Dermis microvascular lymphatic vessel endothelial cell (primary cell): ENCODE measurements at regions not wholly inside any gene's neighbourhood (a gene's known extent, or its start where the extent isn't known, plus 50 kb on each side); places are given as distances from the start of the nearest gene placed in this dataset.
"Not testable (repeated sequence)": the region's sequence is repeated elsewhere in the genome, so short reads cannot be mapped to it uniquely, and the experiment has no call there.

Experiments
- DNase-seq, 2 donors: peaks; one replicate each; pipeline versions ENCODE4 v3.0.0 to v3.0.0-alpha.2; 2010; ENCODE audit warnings: low read depth in 2 of 2

DNA sequence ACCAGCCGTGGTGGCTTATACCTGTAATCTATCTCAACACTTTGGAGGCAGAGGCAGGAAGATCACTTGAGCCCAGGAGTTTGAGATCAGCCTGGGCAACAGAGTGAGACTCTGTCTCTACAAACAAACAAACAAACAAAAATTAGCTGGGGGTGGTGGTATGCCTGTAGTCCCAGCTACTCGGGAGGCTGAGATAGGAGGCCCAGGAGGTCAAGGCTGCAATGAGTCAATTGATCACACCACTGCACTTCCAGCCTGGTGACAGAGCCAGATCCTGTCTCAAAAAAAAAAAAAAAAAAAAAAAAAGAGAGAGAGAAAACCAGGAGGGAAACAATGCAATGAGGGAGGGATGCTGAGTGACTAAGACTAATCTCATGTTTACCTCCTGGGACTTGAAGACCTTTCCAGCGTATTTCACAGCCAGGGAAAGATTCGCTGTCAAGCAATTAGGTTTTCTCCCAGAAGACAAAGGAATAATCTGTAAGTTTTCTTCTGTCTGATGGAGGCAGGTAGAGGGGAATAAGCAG, 51.1 kb upstream of the MIER3 start:
- no peak for DNase-seq

DNA sequence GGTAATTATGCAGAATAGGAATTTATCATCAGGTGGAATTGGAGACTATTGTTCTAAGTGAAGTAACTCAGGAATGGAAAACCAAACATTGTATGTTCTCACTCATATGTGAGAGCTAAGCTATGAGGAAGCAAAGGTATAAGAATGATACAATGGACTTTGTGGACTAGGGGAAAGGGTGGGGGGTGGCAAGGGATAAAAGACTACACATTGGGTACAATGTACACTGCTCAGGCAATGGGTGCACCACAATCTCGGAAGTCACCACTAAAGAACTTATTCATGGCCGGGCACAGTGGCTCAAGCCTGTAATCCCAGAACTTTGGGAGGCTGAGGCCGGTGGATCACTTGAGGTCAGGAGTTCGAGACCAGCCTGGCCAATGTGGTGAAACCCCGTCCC, 51.6 kb upstream of the MIER3 start:
- DNase-seq = not testable (repeated sequence)

DNA sequence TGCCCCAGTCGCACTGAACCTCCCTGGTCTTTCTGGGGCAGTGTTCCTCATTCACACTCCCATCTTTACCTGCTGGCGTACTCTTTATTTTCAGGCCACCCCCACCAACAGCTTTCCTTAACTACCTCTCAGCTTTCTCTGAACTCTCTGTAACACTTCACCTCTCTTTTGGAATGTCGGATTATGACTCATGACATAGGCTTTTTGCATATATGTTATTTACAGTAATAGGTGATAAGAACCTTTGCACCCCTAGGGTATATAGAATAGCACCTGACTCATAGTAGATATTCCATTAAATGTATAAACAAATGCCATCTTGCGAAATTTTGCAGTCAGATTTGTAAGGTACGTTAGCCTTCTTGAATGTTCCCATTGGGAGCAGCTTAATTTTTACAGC, 52.9 kb upstream of the MIER3 start:
- DNase-seq = no peak

DNA sequence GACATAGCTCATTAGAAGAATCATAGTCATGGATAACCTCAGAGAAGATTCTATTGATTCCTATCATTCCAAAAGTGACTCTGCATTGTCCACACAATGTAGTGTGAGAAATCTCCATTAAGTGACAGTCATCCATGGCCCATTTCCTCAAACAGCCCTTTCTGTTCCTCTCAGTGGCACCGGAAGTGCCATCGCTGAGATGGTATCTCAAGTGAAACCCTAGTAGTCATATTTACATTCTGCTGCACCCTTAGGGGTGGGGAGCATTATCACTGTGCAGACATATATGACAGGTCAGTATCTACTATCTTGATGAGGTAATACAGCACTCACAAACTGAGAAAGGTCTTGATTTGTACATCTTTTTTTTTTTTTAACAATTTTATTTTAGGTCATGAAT, 55.4 kb upstream of the MIER3 start:
- no peak for DNase-seq

DNA sequence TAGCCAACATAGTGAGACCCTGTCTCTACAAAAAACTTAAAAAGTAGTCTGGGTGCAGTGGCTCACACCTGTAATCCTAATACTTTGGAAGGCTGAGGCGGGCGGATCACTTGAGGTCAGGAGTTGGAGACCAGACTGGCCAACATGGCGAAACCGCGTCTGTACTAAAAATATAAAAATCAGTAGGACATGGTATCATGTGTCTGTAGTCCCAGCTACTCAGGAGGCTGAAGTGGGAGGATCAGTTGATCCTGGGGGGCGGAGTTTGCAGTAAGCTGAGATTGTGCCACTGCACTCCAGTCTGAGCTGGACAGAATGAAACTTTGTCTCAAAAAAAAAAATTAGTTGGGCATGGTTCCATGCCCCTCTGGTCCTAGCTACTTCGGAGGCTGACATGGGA, 57.9 kb upstream of the MIER3 start:
- DNase-seq = no peak

DNA sequence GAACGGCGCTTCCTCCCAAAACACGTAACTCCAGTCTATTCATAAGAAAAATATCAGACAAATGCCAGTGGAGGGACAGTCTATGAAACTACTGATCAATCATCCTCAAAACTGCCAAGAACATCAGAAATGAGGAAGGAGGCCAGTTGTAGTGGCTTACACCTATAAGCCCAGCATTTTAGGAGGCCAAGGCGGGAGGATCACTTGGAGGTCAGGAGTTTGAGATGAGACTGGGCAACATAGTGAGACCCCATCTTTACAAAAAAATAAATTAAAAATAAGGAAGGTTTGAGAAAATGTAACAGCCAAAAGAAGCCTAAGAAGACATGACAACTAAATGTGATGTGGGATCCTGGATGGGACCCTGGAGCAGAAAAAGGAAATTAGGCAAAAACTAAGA, 58.9 kb upstream of the MIER3 start:
- DNase-seq = no peak

DNA sequence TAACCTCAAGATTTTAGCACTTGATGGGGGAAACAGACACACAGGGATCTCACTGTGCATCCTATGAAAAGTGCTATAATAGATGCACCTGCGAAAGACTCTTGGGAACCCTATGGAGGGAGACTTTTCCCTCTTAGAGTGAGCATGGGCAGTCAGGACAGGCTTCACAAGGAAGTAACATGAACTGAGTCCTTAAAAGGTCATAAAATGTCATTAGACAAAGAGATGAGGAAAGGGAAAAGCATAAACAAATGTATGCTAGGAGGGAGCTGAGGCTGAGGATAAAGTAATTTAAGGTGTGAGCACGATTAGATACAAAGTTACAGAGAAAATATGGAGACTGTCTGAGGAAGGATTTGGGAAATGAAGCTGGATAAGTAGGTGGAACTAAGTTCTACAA, 60.6 kb upstream of the MIER3 start:
- no peak for DNase-seq

DNA sequence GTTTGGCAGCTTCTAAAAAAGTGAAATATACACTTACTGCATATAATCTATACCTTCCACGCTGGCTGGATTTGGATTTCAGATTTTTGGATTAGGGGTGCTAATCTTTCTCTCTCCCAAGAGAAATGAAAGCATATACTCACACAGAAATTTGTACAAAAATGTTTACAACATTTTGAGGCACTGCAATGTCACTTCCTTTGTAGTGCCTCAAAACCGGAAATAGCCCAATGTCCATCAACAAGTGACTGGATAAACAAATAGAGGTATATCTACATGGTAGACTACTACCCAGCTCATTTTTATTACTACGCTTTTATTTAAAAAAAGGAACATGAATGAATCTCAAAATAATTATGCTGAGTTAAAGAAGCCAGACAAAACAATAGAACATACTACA, 74.0 kb upstream of the MIER3 start:
- DNase-seq = no peak

DNA sequence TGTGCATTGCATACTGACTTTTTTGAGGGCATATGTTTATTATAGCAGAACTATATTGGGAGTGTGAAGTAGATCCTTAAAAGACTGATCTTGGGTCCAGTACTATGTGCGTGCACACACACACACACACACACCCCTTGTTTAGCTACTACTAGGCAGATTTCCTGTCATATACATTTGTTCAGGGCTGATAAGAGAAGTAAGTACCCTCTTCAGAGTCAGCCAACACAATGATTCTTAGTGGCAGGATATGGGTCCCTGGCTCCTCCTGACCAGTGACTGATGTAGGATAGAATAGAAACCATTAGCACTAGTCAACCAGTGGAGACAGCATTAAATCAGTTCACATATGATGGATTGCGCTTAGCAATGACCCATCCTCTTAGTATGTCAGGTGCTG, 76.2 kb upstream of the MIER3 start:
- DNase-seq = no peak

DNA sequence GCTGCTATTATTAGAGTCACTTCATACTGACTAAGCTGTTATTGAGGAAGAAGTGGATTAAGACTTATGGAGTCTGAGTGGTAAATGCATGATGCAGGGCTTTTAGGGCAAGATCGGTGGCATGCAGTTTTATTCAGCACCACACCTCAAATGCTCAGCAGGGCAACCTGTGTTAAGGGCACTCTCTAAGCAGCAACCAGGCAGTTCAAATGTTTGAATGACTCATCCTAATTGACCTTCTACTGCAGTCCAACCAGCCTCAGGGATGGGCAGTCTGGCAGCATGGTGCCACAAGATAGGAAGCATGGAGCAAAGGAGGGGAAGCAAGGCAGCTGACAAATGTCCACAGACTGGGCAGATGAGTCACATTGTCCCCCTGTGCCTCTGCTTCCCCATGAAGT, 80.2 kb upstream of the MIER3 start:
- no peak for DNase-seq

DNA sequence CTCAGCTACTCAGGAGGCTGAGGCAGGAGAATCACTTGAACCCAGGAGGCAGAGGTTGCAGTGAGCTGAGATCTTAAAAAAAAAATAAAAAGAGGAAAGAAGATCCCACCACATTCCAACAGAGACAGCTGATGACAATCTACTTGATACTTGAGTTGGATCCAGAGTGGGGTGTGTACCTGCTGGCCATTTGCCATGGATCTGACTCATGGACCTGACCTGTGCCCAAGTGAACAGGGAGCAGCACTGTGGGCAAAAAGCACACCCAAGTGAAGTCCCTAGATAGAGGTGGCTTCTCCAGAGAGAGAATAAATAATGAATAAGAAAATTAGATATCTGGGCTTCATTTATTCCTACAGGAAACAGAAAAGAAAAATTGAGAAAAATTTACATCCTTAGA, 81.2 kb upstream of the MIER3 start:
- no peak for DNase-seq

DNA sequence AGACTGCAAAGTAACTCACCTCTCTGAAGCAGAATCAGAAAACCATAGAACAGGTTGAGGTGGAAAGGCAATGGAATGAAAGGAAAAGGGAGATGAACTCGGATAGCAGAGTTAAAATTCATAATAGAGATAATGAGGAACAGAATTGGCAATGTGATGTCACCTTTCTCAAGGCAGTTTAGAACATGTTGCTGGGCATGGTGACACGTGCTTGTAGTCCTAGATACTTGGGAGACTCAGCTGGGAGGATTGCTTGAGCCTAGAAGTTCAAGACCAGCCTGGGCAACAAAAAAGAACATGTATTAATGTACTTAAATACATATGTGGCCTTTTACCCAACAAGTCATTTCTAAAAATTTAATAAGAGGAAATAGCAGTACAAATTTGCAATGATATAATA, 81.6 kb upstream of the MIER3 start:
- no peak for DNase-seq

DNA sequence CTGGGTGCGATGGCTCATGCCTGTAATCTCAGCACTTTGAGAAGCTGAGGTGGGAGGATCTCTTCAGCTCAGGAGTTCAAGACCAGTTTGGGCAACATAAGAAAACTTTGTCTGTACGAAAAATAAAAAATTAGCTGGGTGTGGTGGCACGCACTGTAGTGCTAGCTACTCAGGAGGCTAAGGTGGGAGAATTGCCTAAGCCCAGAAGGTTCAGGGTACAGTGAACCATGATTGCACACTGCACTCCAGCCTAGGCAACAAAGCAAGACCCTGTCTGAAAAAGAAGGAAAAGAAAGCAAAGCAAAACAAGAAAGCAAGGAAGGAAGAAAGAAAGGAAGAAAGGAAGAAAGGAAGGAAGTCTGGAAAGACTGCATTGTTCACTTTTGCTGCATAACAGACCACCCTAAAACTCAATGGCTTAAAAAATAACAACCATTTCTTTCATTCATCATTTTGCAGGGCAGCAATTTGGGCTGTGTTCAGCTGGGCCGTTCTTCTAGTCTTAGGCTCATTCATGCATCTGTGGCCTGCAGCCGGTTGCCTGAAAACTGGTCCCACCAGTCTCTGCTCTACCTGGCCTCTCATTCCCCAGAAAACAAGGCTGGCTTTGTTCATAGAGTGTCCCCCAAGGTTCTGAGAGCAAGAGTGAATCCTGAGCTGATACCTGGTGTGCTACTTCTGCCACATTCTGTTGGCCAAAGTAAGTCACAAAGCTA, 82.4 kb upstream of the MIER3 start:
- no peak for DNase-seq

DNA sequence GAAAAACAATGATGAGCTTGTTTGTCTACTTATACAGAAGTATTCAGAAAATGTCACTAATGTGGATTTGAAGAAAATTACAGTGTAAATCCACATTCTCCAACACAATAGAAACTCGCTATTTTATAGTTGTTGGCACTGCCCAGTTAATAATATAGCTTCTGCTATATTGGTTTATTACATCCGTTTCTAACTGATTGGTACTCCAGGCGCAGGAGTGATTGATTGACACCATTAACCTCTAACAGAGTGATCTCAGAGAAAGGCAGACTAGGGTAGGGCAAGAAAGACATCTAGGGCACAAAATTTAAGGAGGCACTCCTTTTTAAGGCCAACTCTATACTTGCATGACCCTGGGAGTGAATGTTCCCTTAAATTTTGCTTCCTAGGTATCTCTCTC, 84.0 kb upstream of the MIER3 start:
- no peak for DNase-seq

DNA sequence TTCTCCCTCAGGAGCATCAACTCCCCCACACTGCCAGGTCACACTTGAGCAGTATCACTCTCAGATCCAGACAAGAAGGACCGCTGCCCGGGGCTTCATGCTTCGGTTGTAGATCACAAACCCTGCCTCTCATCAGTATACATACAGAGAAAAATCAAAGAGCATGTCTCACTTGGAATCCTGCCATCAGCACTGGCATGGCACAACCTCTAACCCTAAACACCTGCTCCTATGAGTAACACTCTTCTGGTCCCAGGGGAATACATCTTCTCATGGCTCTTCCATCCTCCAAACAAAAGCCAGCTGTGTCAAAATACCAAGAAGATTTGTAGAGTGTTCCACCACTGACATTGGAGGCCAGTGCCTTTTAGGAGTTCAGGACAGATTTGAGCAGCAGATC, 84.8 kb upstream of the MIER3 start:
- no peak for DNase-seq

DNA sequence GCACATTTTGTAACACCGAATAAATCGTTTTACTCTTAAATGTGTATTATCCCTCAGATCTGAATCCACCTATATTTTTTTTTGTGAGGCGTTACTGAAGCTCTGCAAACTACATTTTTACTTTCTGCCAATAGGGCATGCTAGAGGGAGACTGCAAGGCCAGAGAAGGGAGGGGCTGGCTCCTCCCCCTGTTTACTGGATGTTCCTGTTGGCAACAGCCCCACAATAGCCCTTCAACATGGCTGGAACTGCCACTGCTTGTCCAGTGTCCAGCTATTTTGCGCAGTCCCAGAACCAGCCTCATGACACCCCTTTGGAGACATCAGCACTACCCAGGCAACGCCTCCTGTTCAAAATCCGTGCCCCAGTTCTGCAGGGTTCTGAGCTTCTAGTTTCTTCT, 85.4 kb upstream of the MIER3 start:
- no peak for DNase-seq

DNA sequence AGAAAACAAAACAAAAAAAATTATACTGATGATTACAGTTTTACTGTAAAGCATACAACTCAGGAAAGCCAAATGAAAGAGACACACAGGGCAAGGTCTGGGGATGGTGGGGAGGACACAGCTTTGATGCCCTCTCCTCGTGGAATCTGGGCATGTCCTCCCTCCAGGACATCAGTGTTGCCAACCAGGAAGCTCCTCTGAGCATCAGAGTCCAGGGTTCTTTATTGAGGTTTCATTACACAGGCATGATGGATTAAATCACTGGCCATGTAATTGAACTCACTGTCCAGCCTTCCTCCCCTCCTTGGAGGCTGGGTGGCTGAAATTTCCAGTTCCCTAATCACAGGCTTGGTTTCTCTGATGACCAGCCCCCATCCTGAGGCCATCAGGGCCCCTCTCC, 89.6 kb upstream of the MIER3 start:
- no peak for DNase-seq

DNA sequence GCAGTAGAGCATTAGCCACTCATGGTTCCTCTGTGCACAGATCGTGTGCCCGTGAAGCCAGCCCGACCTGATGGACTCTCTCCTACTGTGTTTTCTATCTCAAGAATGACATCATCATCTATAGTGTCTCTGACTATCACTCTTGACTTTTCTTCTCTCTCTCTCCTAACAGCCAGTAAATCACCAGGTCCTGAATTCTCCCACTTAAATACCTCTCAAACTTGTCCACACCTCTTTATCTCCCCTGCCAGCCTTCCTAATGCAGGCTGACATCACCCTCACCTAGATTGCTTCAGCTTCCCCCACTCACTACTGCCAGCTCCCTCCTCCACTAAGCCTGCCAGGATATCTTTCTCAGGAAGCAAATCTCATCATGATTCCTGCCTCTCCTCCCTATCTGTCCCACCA, 90.6 kb upstream of the MIER3 start:
- no peak for DNase-seq

DNA sequence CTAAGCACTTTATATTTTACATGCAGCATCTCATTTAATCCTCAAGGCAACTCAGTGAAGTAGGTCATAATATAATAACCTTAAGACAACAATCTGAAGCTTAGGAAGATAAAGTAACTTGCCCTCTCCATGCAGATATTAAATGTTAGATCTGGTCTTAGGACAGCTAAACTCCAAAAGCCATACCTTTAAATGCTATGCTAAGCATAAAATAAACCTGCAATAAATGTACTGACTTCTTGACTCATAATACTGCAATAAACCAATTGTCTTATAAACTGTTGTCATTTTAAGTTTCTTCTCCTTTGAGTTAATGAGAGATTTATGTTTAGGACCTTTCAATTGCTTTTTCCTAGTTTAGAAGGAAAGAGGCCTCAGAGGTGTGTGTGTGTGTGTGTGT, 102.2 kb upstream of the MIER3 start:
- DNase-seq = no peak

DNA sequence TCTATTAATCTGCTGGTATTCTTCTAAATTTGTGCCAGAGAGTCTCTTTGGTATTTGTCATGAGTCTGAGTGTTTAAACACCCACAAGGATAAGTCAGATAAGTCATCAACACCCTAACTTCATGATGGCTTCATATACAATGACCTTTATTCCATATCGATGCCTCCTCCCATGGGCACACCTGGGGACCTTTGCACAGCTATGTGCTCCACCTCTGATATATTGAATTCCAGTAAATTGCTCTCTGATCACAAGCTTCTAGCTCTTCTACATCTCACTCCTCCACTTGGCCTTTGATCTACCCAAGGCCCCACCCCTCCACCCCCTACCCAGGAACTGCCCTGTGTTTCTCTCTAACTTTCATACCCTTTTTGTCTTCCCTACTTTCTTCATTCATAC, 102.7 kb upstream of the MIER3 start:
- DNase-seq = no peak

DNA sequence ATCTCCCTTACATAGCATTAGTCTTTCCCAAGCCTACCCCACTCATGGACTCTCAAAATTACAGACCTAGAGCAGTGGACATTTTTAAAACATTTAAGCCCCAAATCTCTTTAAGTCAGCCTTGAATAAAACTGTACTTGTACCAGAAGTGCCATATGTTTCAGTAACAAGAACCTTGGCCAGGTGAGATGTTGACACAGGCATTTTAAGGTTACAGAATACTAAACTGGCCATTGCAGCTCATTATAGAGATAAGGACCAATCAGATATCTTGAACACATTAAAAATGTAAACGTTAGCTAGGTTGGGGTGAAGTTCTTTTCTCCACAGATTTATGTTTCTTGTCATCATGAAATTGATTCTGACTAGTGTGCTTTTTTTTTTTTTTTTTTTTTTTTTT, 103.8 kb upstream of the MIER3 start:
- DNase-seq = no peak

DNA sequence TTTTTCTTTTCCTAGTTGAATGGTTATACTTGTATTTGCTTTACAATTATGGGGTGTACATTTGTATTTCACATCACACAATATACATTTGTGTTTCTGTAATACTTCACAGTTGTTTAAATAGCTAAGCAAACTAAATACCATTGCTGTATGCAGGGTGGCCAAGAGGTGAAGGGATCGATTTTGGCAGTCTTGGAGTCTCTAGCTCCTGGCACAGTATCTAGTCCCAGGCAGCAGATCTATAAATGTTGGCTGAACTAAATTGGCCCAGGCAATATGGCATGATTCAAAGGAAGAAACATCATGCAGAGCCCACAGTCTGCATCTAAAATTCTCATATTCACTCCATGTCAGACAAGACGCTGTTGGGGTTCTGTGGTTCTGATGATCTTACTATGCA, 110.1 kb upstream of the GPBP1 start:
- DNase-seq = no peak

DNA sequence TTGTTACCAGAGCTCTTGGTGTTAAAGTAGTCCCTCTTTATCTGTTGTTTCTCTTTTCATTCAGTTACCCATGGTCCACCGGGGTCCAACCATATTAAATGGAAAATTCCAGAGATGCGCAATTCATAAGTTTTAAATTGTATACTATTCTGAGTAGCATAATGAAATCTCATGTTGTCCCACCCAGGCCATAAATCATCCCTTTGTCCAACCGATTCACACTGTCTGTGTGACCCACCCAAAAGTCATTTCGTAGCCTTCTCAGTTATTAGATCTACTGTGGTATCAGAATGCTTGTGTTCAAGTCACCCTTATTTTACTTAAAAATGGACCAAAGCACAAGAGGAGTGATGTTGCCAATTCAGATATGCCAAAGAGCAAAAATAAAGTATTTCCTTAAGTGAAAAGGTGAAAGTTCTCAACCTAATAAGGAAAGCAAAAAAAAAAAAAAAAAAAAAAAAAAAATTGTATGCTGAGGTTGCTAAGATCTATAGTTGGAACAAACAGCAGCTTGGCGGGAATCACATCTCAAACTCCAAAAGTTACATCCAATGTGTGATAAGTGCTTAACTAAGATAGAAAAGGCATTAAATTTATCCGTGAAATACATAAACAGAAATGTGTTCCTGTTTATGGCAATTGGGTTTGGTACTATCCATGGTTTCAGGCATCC, 106.8 kb upstream of the GPBP1 start:
- DNase-seq = no peak

DNA sequence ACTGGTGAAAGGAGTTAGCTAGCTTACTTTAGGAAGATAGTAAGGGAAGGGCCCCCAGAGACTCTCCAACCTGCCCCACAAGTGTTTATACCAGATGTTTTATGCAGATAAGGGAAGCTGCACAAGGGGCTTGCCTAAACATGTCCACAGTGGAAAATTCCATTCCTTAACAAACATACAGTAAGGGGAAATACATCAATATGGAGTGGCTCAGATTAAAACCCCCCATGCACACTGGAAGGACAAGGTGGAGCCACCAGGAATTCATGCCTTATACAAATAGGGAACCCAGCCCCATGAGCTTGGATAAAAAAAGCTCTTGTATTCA, 106.3 kb upstream of the GPBP1 start:
- peak in 1 of 2 donors; percentile 43 for DNase-seq
